BE2C (cell line): ENCODE measurements at regions not wholly inside any gene's neighbourhood (a gene's known extent, or its start where the extent isn't known, plus 50 kb on each side); places are given as distances from the start of the nearest gene placed in this dataset.
A peak's percentile ranks its signal among the peaks of the same experiment; 100 is the strongest.

ENCODE experiments used
- DNase-seq: peaks from one replicate; pipeline ENCODE4 v3.0.0-alpha.2; 2020
- H3K27me3 ChIP-seq: fragments of 250-450 bp; sonication (Bioruptor Pico); 2 replicates; pipeline ENCODE4 v1.5.1; 2020; ENCODE audit warnings: mild to moderate bottlenecking
- H3K36me3 ChIP-seq: fragments of 250-450 bp; sonication (Bioruptor Pico); 2 replicates; pipeline ENCODE4 v1.5.1; 2020; ENCODE audit warnings: mild to moderate bottlenecking
- H3K4me1 ChIP-seq: fragments of 250-450 bp; sonication (Bioruptor Pico); 2 replicates; pipeline ENCODE4 v1.5.1; 2020
- H3K4me3 ChIP-seq: 2 replicates; pipeline ENCODE4 v1.5.1; 2011; ENCODE audit warnings: low read depth, low read length
- H3K9me3 ChIP-seq: fragments of 250-450 bp; sonication (Bioruptor Pico); 2 replicates; pipeline ENCODE4 v1.5.1; 2020
- CTCF ChIP-seq: IDR thresholded peaks from 2 replicates; pipeline ENCODE4 v1.5.1; 2012; ENCODE audit warnings: mild to moderate bottlenecking, low read depth, low read length

GRCh38 chr2:64853894-64854293 lies 135.3 kb upstream of the SLC1A4 start:
- Histone ChIP-seq H3K9me3 (no peaks in the 10 kb centered on the region), H3K4me3 (no peak overlapping the region), H3K36me3 (no peaks in the 10 kb centered on the region), H3K27me3 (no peaks in the 10 kb centered on the region), H3K4me1 (peaks cover 3% of the 10 kb centered on the region; the same call in 1 of the 2 replicates)
- no peak for DNase-seq
- TF ChIP-seq CTCF: no peak

GRCh38 chr2:64854773-64855237 lies 134.4 kb upstream of the SLC1A4 start:
- no peak overlapping the region for H3K4me3 ChIP-seq
- no peaks in the 10 kb centered on the region for H3K27me3 ChIP-seq
- H3K4me1 ChIP-seq: peaks cover 3% of the 10 kb centered on the region; the same call in 1 of the 2 replicates
- DNase-seq: no peak
- H3K9me3 ChIP-seq: no peaks in the 10 kb centered on the region
- H3K36me3 ChIP-seq: no peaks in the 10 kb centered on the region
- no peak for TF ChIP-seq CTCF

GRCh38 chr2:64857581-64858471 lies 131.4 kb upstream of the SLC1A4 start:
- Histone ChIP-seq H3K36me3 (no peaks in the 10 kb centered on the region), H3K4me1 (peaks cover 3% of the 10 kb centered on the region; the same call in 1 of the 2 replicates), H3K4me3 (no peak overlapping the region), H3K9me3 (no peaks in the 10 kb centered on the region), H3K27me3 (no peaks in the 10 kb centered on the region)
- no peak for TF ChIP-seq CTCF
- DNase-seq: peak; percentile 56

GRCh38 chr2:64858541-64859311 lies 130.5 kb upstream of the SLC1A4 start:
- no peak for TF ChIP-seq CTCF
- peaks cover 3% of the 10 kb centered on the region; the same call in 1 of the 2 replicates for H3K4me1 ChIP-seq
- H3K27me3 ChIP-seq: no peaks in the 10 kb centered on the region

GRCh38 chr2:64859312-64860212 lies 129.6 kb upstream of the SLC1A4 start:
- no peak for TF ChIP-seq CTCF
- no peaks in the 10 kb centered on the region for H3K27me3 ChIP-seq
- H3K4me1 ChIP-seq: peaks cover 3% of the 10 kb centered on the region; the same call in 1 of the 2 replicates
- no peaks in the 10 kb centered on the region for H3K36me3 ChIP-seq
- DNase-seq: no peak
- H3K4me3 ChIP-seq: no peak overlapping the region
- no peaks in the 10 kb centered on the region for H3K9me3 ChIP-seq

More at GRCh38 chr2:64858541-64859311, 130.5 kb upstream of the SLC1A4 start:
- no peak overlapping the region for H3K4me3 ChIP-seq
- no peak for DNase-seq
- H3K9me3 ChIP-seq: no peaks in the 10 kb centered on the region
- no peaks in the 10 kb centered on the region for H3K36me3 ChIP-seq
